Hematopoietic multipotent progenitor cell treated with erythropoietin and hydrocortisone succinate and interleukin-3 and kit ligand, for 8 days (in vitro differentiated cells): ENCODE measurements at regions not wholly inside any gene's neighbourhood (a gene's known extent, or its start where the extent isn't known, plus 50 kb on each side); places are given as distances from the start of the nearest gene placed in this dataset.
A peak's percentile ranks its signal among the peaks of the same experiment; 100 is the strongest.

ENCODE experiments used
- DNase-seq: peaks from one replicate; pipeline ENCODE4 v3.0.0-alpha.2; 2015

DNA sequence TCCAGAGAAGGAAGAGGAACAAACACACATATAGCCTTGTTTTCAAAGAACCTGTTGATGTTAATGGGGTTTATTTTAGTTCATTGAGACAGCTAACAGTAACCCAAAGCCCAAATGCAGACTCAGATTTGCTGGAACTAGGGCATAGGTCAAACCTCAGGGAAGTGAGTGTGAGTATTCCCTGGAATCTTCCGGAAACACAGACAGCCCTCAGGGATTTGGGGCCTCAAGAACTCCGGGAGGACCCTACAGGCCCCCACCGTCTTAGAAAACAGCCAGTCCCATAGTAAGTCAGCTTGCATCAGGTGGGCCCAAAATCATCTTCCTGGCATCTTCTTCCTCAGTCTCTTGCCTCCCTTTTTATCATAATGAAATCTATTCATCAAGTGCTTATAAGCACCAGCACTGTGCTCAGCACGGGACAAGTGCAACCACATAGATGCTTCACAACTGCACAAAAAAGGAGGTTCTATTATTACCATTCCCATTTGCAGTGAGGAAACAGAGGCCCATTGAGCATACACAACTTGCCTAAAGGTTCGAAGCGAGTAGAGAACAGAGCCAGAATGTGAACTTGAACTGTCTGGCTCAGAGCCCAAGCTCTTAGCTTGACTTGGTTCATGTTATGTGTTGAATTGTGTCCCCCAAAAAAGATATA lies 50.2 kb upstream of the BCL11A start:
- DNase-seq = no peak

DNA sequence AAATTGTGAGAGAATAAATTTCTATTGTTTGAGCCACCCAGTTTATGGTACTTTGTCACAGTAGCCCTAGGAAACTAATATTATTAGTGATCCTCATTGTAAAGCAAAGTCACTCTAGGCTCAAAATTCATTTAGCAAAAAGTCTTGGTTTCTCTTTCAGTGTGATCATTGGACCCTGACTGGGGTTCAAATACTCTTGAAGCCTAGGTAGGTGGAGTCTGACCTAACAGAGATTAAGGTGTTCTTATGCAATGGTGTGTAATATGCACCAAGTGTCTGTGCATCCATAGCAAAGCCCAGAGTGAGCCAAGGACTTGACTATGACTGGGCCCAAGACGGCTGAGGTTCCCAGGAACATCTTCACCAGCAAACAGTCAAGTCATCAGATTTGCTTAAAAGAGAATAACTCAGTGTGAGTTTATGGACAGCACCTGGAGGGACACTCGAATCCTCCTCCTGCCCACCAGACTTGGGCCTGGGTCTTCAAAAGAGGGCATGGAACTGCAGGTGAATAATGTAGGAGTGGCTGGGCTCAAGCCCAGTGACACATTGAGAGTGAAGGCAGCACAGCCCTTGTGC lies 51.1 kb upstream of the BCL11A start:
- no peak for DNase-seq

DNA sequence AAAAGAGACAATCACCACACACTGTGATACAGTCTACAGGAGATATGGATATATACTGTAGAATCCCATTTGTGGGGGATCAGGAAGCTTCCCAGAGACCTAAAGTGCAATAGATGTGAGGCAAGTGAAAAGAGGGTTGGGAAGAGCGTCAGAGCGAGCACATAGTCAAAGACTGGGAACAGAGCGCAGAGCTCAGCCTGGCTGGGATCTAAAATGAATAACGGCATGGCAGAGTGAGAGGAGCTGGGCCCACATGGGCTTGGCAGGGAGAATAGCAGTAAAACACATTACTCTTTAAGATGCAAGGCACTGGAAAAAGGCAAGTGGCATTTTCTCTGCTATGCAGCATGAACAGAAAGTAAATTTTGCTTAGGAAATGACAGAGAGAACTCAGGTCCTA lies 52.4 kb upstream of the BCL11A start:
- DNase-seq = no peak

DNA sequence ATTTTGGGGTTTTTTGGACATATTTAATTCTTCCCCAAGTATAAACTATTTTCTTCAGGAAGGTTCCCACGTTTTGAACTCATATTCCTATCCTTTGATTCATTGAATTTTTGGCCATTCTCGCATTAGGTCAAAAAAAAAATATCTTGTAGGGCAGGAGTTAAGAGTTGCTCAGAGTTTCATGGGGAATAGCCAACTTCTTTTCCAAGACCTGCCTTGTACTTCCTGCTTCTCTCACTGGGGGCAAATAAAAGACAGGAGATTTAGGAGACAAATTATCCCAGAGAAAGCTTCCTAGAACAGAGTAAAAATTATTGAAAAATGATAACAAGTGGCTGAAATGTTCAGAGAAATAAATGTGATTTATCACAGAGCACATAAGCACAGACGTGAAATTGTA lies 55.2 kb upstream of the BCL11A start:
- DNase-seq = no peak

DNA sequence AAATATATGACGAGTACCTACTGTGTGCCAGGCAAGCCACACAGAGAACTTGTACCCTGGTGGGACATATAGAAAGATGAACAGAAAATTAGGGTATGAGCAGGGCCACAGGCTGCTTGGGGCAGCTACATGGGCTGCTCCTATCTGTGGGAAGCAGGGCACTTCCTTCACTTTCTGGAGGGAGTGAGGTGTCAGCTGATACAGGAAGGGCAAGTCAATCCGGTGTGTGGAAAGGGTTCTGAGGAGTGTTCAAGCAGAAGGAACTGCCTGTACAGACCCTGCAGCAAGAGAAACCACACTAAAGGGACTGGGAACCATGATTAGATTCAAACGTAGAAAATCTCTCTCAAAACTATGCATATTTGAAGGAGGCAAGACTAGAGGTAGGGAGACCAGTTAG lies 58.6 kb upstream of the BCL11A start:
- DNase-seq = peak; percentile 30

DNA sequence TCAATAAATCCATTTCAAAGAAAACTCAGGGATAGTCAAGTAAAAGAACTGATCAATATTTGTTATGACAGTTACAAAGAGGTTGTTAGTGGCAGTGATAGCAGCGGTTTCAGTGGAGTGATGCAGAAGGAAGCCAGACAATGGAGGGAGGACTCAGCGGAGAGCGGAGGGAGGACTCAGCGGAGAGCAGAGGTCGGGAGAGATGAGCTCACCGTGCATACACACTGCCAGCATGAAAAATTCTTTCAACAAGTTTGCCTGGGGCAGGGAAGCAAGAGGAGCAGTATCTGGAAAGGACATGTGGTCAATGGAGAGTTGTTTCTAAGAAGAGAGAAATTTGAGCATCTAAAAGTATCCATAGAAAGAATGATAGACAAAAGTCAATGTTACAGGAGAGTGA lies 60.9 kb upstream of the BCL11A start:
- DNase-seq = no peak

DNA sequence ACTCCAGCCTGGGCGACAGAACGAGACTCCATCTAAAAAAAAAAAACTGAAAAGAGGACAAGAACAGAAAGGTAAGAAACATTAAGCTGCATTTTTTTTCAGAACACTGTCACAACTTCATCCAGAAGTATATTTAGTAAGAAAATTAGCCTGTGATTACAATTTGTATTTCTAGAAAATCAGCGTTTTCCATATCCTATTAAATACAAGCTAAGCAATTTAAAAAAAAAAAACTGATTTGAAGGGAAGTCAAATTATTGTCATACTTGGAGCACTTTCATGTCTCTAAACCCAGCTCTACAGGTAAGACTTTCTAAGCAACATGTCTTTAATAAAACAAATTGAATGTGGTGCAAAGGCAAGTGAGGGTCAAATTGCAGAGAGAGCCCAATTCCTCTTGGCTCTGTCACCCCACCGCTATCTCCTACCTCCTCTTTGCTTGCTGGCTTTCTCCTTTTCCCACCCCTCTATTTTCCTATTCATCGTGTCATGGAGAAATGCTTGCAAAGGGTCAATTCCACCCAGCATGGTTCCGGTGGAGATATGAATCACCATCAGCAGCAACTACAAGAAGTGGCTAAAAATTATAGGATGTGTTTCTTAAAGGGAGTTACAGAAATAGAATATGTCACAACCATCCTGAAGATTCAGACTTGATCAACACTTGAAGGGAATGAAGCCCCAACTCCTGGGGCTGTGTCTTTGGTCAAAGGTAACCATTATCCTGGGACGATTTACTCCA lies 68.4 kb upstream of the BCL11A start:
- DNase-seq = no peak

DNA sequence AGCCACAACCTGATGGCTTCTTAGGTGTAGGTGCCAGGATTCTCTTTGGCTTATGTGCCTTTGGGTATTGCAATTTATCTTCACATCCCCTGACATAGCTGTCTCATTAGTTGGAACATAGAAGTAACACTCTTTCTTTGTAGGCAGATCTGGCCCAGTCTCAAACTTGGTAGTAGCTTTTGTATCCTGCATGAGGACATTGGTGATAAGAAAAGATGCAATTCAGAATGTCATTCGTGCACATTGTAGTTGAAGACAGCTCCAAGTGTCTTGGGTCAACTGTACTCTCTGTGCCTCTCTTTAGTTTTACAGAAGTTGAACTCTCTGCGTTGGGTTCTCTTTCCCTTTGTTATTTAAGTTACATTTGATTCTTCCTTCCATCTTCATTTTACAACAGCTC lies 69.6 kb upstream of the BCL11A start:
- no peak for DNase-seq

DNA sequence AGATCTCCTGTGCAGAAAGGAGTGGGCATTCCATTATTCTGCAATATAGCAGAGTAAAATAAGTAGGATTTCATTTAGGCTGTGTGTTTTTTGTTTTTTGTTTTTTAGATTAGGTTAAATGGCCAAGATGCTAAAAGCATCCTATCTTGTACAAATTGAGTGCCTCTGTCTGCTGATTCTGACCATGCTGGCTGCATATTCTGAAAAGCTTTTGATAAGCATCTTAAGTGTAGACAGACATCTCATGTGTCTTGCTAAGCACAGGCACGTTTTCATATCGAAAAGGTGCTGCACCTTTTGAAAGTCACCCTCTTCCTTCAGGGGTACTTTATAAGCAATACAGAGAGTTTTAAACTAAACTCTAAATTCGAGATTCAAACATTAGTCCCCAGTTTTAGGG lies 74.0 kb upstream of the BCL11A start:
- no peak for DNase-seq

DNA sequence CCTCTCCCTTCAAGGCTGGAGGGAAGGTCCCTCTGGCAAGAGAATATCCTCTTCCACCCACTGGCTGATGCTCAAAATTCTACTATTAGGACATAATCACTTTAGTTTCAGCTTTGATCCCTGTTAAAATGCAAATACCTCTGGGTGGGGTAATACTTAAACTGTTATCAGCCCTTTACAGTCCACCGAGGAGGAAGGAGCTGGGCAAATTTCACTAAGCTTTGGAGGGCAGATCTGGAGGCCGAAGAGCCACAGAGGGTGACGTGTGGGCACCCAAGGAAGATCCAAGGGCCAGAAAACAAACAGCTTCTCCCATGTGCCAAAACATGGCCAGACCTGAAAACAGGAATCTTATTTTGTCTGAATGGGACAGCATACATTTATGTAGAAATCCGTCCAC lies 74.6 kb upstream of the BCL11A start:
- DNase-seq = peak; percentile 83

DNA sequence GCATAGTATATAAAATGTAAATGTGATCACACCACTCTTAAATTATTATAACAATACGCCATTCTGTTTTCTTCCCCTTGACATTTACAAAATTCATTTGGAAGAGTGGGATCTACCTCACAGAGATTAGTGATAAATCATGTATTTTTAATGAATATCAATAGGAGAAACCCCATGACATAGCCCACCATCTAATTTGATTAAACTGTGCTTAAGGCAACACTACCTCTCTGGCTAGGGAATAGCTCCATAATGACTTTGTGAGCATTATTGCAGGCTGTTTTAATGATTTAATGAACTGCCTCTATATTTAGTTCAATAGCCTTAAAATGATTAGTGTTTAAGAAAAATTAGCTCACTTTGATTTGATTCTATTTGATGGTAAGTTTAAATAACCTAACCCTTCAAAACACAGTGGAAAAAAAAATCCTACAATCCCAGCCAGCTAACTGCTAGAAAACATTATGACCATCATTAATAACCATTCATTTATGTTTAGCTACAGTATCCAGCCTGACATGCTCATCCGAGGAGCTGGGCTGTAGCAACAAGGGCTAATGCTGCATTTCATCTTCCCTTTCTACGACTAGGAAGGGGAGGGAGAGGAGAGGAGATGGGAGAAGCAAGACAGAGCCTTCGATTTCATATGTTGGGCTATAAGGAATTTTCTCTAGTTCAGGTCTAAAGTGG lies 75.3 kb upstream of the BCL11A start:
- DNase-seq = no peak

DNA sequence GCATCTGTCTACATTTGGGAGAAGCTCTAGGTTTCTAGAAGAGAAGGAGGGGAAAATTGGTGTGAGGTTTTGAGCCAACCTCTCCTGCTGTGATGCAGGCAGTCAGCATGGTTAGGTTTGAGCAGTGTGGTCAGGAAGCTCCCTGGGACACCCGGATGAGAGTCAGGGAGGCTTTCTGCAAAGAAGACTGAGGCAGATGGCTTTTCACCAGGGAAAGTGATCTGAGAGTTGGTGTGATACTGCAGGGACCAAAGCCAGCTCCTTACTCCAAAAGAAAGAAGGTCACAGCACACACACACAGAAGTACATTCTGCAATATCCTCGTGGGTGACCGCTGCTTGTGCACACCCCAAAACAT lies 75.8 kb upstream of the BCL11A start:
- DNase-seq = no peak

DNA sequence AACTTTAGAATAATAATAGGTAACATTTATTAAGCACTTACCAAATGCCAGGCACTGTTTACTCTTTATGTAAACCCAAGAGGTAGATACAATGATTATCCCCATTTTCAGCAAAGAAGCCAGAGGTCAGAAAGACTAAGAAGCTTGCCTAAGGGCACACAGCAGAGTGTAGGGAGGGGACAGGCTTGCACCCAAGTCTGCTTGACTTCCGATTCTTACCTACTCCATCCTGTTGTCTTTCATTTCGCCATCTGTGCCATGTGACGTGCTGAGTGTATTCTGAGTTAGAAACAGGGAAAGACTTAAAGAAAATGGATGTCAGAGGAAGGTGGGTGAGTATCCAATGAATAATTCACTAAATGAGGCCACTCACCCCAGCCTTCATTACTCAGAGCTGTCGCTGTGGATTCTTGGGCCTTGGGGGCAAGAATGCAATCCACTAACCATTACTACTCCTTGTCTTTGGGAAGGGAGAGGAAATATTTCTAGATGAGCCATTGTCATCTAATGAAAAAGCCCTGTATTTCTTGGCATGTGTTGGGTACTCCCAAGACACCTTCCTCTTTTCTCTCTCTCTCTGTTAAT lies 76.4 kb upstream of the BCL11A start:
- no peak for DNase-seq

DNA sequence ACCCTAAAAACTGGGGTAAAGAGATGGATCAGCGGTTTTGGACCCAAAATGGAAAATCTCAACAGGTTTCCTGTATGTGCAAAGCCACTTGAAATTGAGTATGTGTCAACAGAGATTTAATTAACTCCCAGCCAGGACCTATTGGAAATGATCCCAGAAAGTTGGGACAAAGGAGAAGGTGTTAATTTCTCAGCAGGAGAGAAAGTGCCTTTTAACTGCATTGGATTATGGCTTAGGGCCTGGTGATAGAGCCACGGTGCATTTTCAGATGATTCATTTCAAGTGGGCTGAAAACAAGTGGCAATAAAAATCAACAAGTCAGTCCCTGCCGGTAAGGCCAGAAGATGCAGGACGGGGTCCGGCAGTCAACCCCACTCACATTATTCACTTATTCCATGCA lies 80.2 kb upstream of the BCL11A start:
- DNase-seq = no peak

DNA sequence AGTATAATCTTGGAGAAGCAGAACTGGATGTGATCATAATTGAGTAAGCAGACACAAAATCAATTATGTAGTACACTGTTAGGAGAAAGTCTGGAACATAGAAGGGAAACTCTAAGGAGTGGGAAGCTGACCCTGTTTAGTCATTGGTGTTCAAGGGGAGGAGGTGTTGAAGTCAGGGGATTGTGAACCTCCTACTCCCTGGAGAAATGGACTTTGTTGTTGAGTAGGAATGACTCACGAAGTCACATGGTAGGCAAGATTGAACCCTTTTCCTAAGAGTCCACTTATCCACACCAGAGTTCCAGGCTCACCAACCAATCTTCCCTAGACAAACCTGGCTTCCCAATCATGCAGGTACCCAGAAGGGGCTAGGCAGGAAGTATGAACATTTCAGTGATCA lies 81.0 kb upstream of the BCL11A start:
- DNase-seq = no peak

DNA sequence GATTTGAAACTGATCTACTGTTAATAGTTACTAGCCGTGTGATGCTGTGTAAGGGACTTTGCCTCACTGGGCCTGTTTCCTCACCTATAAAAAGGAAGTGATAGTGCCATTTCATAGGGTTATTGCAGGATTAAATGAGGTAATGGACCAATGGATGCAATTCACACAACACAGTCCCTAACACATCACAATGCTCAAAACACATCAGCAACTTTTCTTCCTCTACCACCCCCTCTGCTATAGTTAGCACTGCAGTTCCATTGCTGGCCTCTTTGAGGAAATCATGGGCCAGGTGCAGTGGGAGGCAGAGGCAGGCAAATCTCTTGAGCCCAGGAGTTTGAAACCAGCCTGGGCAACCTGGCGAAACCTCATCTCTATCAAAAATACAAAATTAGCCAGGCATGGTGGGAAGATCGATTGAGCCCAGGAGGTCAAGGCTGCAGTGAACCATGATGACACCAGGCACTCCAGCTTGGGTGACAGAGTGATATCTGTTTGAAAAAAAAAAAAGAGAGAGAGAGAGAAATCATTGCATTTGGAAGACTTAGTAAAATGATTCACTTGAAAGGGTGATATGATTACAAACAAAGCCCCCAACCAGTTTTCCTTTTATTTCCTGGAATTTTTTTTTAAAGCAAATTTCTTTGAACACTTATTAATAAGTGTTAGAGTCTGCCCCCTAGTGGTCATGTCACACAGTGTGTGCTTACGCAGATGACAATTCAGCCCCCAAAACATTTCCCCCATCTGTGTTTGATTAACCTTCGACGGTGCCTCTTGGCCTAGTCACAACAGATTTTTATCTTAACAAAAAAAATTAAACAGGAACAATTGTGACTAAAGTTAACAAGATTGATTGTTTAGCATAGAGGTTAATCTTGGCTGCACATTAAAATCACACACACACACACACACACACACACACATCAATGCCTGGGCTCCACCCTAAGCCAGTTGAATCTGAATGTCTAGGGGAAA lies 88.6 kb upstream of the BCL11A start:
- DNase-seq = peak; percentile 72

DNA sequence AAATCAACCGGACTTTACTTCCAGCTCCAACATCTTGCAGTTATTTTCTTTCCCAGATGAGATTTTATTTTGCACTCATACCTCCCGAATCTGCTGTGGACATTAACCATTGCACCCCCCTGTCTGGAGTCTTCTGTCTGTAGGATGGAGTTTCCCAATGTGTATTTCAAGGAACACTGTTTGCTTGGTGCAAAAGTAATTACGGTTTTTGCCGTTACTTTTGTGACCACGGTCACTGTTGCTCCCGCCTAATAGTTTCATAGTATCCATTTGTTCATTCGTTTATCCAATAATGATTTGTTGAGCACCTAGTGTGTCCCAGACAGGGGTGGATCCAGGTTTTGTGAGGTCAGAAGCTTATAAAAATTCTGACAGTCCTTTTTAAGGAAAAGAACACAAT lies 90.3 kb upstream of the BCL11A start:
- no peak for DNase-seq

DNA sequence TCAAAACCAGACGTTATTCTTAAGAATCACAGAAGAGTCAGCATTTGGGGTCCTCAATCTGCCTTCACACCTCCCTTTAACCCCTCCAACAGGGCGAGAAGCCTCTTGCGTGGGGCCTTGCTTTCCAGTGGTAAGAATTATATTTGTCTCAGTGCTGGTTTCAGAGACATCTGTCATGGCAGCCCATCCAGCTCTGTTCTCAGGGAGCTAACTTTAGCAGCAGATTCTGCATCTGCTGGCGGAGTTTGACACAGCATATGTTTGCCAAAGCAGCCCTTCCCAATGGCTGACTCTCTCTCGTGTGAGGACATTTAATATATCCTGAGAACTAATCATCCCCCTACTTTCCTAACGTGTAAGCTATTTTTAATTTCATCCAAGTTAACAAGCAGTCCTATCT lies 91.5 kb upstream of the BCL11A start:
- DNase-seq = no peak

DNA sequence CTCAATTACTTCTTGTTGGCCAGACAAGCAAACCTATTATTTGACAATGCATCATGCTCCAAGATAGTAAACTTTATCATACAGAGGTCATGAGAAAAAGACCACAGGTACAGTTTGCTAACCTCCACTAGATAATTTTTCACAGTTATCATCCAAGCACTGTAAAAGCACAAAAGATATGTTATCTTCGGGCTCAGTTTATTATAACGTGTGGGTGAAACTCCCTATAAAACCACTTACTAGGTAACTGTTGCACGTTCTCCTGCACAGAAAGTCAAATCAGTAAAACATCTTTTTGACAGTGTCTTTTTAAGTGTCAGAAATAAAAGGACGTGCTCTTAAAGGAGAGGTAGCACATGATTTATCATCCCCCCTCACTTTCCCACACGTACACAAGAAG lies 94.7 kb upstream of the BCL11A start:
- no peak for DNase-seq

DNA sequence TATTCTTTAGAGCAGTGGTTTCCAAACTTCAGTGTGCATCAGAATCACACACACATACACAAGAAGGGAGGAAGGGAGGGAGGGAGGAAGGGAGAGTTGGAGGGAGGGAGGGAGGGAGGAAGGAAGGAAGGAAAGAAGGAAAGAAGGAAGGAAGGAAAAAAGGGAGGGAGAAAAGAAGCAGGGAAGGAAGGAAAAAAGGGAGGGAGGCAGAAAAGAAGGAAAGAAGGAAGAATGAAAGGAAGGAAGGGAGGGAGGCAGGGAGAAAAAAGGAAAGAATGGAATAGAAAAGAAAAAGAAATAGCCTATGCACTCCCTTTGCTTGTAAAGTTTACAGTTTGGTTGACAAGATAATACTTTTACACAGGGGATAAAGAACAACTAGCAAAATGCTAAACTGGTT lies 96.3 kb upstream of the BCL11A start:
- no peak for DNase-seq

DNA sequence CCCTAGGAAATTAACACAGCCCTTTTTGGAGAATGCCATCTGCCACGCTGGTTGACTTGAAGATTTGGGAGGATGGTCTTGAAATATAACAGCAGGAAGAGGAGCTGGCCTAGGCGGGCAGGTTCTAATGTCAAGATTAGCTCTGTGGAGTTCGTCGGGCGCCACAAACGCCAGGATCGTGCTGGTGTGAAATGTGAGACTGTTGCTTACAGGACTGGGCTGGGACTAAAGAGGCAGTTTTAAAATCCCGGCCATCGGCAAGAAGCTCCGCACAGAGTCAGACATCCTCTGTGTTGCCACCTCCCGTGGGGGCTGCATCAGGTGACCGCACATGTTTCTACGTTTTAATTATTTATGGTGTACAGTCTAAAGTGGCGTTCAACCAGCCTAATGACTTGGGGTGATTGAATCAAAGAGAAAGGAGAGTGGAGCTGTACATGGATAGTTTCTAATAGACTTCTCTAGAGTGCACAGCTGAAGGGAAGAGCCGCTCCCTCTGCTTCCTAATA lies 99.4 kb upstream of the BCL11A start:
- DNase-seq = no peak

DNA sequence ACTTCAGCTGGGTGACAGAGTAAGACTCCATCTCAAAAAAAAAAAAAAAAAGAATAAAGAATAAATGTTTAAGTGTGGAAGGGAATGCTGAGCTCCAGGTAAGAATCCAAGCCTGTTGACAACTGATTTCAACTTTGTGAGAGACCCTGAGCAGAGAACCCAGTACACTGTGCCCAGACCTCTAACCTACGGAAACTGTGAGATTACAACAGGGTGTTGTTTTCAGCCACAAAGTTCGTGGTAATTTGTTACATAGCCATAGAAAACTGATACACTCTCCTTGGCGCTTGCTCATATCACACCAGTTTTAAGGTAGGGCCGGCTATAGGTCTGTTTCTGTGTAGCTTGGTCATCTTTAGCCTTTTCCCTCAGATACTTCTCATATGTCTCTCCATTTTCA lies 98.4 kb upstream of the PAPOLG start:
- no peak for DNase-seq
